NCI-H2171 (cell line): ENCODE measurements at regions not wholly inside any gene's neighbourhood (a gene's known extent, or its start where the extent isn't known, plus 50 kb on each side); places are given as distances from the start of the nearest gene placed in this dataset.
"Not testable (repeated sequence)": the region's sequence is repeated elsewhere in the genome, so short reads cannot be mapped to it uniquely, and the experiment has no call there.

Experiments used
- DNase-seq: peaks from one replicate; lab custom pipeline; 2025; lab: John Stamatoyannopoulos, UW

- DNase-seq = no peak
These were observed 776.1 kb upstream of the SOX11 start for GRCh38 chr2:4916094-4916493.

GRCh38 chr2:4930704-4931103, 761.5 kb upstream of the SOX11 start:
- DNase-seq = peak; percentile 84

- no peak for DNase-seq
These were observed 760.3 kb upstream of the SOX11 start for GRCh38 chr2:4931721-4932365.

- not testable (repeated sequence) for DNase-seq
These were observed 756.9 kb upstream of the SOX11 start for GRCh38 chr2:4935291-4935690.

GRCh38 chr2:4937550-4937949, 754.6 kb upstream of the SOX11 start:
- no peak for DNase-seq

- DNase-seq = no peak
These were observed 754.0 kb upstream of the SOX11 start for GRCh38 chr2:4938206-4938605.

GRCh38 chr2:4942441-4942840, 749.7 kb upstream of the SOX11 start:
- no peak for DNase-seq

GRCh38 chr2:4947911-4948310, 744.3 kb upstream of the SOX11 start:
- DNase-seq = no peak

- DNase-seq = no peak
These were observed 740.8 kb upstream of the SOX11 start for GRCh38 chr2:4951368-4951767.

GRCh38 chr2:4959219-4959618, 733.0 kb upstream of the SOX11 start:
- DNase-seq = no peak

GRCh38 chr2:4962419-4962818, 729.8 kb upstream of the SOX11 start:
- peak; percentile 13 for DNase-seq

- no peak for DNase-seq
These were observed 729.1 kb upstream of the SOX11 start for GRCh38 chr2:4963106-4963505.

- peak; percentile 49 for DNase-seq
These were observed 728.1 kb upstream of the SOX11 start for GRCh38 chr2:4964001-4964540.

GRCh38 chr2:4964579-4964978, 727.6 kb upstream of the SOX11 start:
- DNase-seq = peak; percentile 86

GRCh38 chr2:4965556-4966320, 726.4 kb upstream of the SOX11 start:
- DNase-seq = no peak

- peak; percentile 17 for DNase-seq
These were observed 725.0 kb upstream of the SOX11 start for GRCh38 chr2:4967206-4967605.

- no peak for DNase-seq
These were observed 719.7 kb upstream of the SOX11 start for GRCh38 chr2:4972472-4972871.

- DNase-seq = no peak
These were observed 718.8 kb upstream of the SOX11 start for GRCh38 chr2:4973354-4973753.

GRCh38 chr2:4973973-4974372, 718.2 kb upstream of the SOX11 start:
- no peak for DNase-seq

GRCh38 chr2:4976407-4976806, 715.8 kb upstream of the SOX11 start:
- no peak for DNase-seq

- no peak for DNase-seq
These were observed 713.1 kb upstream of the SOX11 start for GRCh38 chr2:4979111-4979510.

GRCh38 chr2:4980995-4981394, 711.2 kb upstream of the SOX11 start:
- no peak for DNase-seq

- no peak for DNase-seq
These were observed 710.3 kb upstream of the SOX11 start for GRCh38 chr2:4981802-4982409.
